ENCODE measurements at regions not wholly inside any gene's neighbourhood (a gene's known extent, or its start where the extent isn't known, plus 50 kb on each side); places are given as distances from the start of the nearest gene placed in this dataset.

DNA sequence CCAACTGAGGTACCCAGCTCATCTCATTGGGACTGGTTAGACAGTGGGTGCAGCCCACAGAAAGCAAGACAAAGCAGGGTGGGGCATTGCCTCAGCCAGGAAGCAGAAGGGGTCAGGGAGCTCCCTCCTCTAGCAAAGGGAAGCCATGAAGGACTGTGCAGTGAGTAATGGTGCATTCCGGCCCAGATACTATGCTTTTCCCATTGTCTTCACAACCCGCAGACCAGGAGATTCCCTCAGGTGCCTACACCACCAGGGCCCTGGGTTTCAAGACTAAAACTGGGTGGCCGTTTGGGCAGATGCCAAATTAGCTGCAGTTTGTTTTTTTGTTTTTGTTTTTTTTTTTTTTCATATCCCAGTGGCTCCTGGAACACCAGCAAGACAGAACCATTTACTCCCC lies 235.3 kb downstream of the TACR3 start:
- TF ChIP-seq, protein P1, sequence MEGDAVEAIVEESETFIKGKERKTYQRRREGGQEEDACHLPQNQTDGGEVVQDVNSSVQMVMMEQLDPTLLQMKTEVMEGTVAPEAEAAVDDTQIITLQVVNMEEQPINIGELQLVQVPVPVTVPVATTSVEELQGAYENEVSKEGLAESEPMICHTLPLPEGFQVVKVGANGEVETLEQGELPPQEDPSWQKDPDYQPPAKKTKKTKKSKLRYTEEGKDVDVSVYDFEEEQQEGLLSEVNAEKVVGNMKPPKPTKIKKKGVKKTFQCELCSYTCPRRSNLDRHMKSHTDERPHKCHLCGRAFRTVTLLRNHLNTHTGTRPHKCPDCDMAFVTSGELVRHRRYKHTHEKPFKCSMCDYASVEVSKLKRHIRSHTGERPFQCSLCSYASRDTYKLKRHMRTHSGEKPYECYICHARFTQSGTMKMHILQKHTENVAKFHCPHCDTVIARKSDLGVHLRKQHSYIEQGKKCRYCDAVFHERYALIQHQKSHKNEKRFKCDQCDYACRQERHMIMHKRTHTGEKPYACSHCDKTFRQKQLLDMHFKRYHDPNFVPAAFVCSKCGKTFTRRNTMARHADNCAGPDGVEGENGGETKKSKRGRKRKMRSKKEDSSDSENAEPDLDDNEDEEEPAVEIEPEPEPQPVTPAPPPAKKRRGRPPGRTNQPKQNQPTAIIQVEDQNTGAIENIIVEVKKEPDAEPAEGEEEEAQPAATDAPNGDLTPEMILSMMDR (IDR thresholded peaks at IDR 0.05; ENCODE audit: extremely low read depth, insufficient read depth, missing control alignments) = no peak
- no peak for DNase-seq (ENCODE audit: low spot score)
- in situ Hi-C loops (cut with MboI; ENCODE audit: low pct_unique_long_range_greater_than_20kb, low sequenced_read_pairs, unreplicated experiment) = no loop called here

DNA sequence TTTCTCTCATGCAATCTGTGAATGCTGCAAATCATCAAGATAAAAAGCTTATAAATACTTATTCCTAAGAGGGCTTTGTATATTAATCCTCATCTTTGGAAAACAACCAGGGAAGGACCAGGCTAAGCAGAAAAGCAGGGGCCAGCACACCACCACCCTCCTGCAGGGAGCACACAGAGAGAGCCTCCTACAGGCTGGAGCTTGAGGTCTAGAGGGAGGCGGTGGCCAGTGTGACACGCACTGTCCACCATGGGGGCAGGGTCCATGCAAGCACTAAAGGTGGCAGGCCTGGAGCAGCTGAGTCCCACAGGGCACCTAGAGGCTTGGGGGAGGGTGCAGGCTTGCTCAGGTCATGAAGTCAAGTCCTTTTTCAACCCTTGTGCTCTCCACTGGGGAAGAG lies 236.9 kb downstream of the TACR3 start:
- in situ Hi-C loops (cut with MboI; ENCODE audit: low pct_unique_long_range_greater_than_20kb, low sequenced_read_pairs, unreplicated experiment) = no loop called here
- TF ChIP-seq, protein P1 (IDR thresholded peaks at IDR 0.05; ENCODE audit: extremely low read depth, insufficient read depth, missing control alignments) = no peak
- no peak for DNase-seq (ENCODE audit: low spot score)

DNA sequence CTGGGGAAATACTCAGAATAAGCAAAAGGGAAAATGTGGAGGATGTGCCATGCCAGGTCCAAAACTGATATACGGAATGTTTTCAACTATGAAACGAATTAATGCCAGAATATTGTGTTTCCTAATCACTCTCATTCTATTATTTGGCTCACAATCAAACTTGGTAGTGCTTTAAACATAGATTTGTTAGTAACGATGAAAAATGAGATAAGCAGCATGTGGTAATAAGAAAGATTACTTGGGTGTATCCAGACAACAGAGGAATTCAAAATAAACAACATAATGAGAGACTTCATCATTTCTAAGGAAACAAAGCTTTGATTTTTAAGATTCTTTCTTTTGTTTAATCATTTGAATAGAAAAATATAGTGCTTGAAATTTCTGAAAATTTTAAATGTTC lies 237.3 kb downstream of the TACR3 start:
- TF ChIP-seq, protein P1 (IDR thresholded peaks at IDR 0.05; ENCODE audit: extremely low read depth, insufficient read depth, missing control alignments) = no peak
- DNase-seq (ENCODE audit: low spot score) = no peak
- in situ Hi-C loops (cut with MboI; ENCODE audit: low pct_unique_long_range_greater_than_20kb, low sequenced_read_pairs, unreplicated experiment) = no loop called here

DNA sequence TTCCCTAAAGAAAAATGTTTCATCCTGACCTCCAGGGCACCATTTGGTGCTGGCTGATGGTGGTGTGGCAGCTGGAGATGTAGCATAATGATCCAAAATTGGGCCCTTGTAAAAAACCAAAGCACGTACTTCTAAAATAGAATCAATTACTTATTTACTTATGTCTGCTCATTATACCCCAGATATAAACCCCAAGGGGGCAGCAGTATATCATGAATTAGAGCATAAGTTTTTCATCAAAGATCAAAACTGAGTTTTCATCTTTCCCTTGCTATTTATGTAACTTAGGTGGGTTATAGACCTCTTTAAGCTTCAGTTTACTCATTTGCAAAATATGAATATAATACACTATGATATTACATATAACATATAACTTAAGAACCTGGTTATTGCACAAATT lies 241.1 kb downstream of the TACR3 start:
- no peak for DNase-seq (ENCODE audit: low spot score)
- TF ChIP-seq, protein P1 (IDR thresholded peaks at IDR 0.05; ENCODE audit: extremely low read depth, insufficient read depth, missing control alignments) = peak; percentile 30
- in situ Hi-C loops (cut with MboI; ENCODE audit: low pct_unique_long_range_greater_than_20kb, low sequenced_read_pairs, unreplicated experiment) = no loop called here

DNA sequence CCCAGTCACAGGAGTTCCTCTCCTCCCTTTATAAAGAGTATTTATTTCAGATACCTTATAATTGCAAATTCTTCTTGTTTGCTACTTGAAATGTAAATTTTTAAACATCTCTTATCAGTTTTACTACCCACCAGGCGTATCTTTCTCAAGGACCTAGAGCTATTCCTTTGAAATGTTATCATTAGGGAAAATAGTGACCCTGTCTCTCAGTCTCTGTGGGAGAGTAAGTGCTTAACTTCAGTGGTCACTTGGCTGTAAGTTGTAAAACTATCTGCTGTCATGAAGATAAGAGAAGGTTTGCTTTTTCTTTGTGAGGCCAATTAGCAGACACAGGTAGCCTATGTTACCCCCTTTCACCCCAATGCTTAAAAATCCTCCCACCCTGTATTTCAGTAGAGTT lies 241.6 kb downstream of the TACR3 start:
- in situ Hi-C loops (cut with MboI; ENCODE audit: low pct_unique_long_range_greater_than_20kb, low sequenced_read_pairs, unreplicated experiment) = no loop called here
- TF ChIP-seq, protein P1 (IDR thresholded peaks at IDR 0.05; ENCODE audit: extremely low read depth, insufficient read depth, missing control alignments) = no peak
- no peak for DNase-seq (ENCODE audit: low spot score)

DNA sequence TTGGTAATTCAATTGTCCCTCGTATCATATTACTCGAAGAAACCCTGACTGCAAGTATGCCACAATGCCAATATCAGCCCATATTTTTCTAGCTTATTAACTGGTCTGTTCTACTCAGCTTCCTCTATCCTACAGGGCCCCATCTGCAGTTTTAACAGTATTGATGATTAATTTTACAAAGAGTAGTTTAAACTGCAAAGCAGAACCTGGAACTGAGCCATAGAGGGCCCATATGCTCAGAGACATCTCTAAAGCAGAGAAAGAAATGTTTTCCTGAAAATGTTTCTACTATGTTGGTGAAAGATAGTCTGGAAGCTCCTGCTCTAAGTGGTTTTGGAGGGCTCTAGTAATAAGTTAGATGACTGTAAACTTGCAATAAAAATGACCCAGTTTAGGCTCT lies 259.4 kb upstream of the CENPE start:
- DNase-seq (ENCODE audit: low spot score) = no peak
- in situ Hi-C loops (cut with MboI; ENCODE audit: low pct_unique_long_range_greater_than_20kb, low sequenced_read_pairs, unreplicated experiment) = no loop called here
- TF ChIP-seq, protein P1 (IDR thresholded peaks at IDR 0.05; ENCODE audit: extremely low read depth, insufficient read depth, missing control alignments) = no peak

DNA sequence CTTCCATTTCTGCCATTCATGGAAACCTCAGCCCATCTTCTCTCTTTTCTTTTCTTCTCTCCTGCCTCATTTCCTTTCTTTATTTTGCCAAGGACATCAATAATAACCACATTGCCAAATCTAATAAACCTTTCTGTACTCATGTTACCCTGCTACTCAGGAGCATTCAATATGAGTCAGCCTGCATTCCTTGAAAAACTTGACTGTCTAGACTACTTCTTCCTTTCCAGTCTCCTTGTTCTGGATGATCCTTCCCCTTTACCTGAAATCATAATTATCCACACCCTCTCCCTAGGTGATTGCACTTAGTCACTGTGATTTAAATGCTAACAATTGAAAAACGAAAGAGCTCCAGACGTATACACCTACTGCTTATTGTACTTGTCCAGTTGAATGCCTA lies 253.2 kb upstream of the CENPE start:
- in situ Hi-C loops (cut with MboI; ENCODE audit: low pct_unique_long_range_greater_than_20kb, low sequenced_read_pairs, unreplicated experiment) = no loop called here
- DNase-seq (ENCODE audit: low spot score) = no peak
- TF ChIP-seq, protein P1 (IDR thresholded peaks at IDR 0.05; ENCODE audit: extremely low read depth, insufficient read depth, missing control alignments) = no peak
